GM18909 (cell line): ENCODE measurements at regions not wholly inside any gene's neighbourhood (a gene's known extent, or its start where the extent isn't known, plus 50 kb on each side); places are given as distances from the start of the nearest gene placed in this dataset.
"Not testable (repeated sequence)": the region's sequence is repeated elsewhere in the genome, so short reads cannot be mapped to it uniquely, and the experiment has no call there.

ENCODE experiments used
- ATAC-seq: cut with Tn5 transposase; IDR thresholded peaks from one replicate; pipeline ENCODE4 v1.9.1; 2021; ENCODE audit warnings: mild to moderate bottlenecking; ENCODE audit not compliant: unreplicated experiment, poor library complexity

GRCh38 chr12:102344691-102345090 lies 135.7 kb downstream of the IGF1 start:
- ATAC-seq: no peak

DNA sequence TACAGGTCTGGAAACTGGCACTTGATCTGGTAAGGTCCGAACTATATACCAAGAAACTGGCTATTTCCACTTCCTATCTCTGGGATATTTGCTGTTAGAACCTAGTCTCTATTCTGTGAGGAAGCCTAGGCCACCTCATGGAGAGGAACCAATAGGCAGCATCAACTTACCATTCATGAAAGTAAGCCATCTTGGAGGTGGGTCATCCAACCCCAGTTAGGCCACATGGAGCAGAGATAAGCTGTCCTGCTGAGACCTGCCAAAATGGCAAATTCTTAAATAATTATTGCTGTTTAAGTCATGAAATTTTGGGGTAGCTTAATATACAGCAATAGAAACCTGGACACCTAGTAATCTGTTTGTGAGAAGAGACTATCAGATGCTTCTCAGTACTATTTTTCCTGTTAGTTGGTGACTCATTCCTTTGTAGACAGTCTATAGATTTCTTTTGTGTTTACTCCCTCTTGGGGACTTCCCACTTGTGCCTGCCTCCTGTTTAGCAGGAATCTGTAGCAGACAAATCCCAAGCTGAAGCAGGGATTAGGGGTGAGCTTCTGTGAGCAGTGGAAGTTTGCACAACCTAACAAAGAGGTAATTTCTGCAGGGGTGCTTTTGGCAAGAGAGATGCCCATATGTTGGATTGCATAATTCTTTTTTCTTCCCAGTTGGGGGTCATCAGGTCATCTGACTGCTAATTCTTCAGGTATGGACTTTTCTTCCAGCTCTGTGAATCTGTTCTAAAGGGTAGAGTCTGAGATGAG lies 136.8 kb downstream of the IGF1 start:
- no peak for ATAC-seq

- no peak for ATAC-seq
Measured at GRCh38 chr12:102342281-102343006, 137.9 kb downstream of the IGF1 start.

DNA sequence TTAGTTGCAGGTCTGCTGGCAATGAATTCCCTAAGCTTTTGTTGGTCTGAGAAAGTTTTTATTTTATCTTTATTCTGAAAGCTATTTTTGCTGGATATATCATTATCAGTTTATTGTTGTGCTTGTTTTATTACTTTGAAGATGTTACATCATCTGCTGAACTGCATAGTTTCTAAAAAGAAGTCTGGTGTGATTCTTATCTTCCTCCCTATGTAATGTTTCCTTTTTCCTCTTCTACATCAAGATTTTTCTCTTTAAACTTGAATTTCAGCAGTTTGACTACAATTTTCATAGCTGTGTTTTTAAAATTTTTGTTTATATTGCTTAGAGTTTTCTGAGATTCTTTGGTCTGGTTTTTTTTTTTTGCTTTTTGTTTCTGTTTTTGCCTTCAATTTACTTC lies 137.1 kb upstream of the PMCH start:
- no peak for ATAC-seq

DNA sequence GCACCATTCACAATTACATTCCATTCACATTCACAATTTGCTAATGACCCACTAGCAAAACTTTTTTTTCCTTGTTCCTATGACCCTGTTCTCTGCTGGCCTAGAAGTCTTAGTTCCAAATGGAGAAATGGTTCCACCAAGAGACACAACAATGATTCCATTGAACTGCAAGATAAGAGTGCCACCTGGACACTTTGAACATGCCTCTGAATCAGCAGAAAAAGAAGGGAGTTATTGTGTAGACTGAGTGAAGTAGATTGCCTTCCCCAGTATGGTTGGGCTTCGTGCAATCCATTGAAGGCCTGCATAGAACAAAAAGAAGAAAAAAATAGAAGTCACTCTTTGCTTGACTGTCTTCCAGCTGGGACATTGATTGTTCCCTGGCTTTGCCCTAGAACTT lies 133.8 kb upstream of the PMCH start:
- no peak for ATAC-seq

GRCh38 chr12:102329883-102330282 lies 132.2 kb upstream of the PMCH start:
- no peak for ATAC-seq

- ATAC-seq: no peak
Measured at GRCh38 chr12:102326982-102327381, 129.3 kb upstream of the PMCH start.

- ATAC-seq: not testable (repeated sequence)
Measured at GRCh38 chr12:102325108-102325507, 127.5 kb upstream of the PMCH start.

- no peak for ATAC-seq
Measured at GRCh38 chr12:102323799-102324198, 126.2 kb upstream of the PMCH start.

- no peak for ATAC-seq
Measured at GRCh38 chr12:102322254-102322653, 124.6 kb upstream of the PMCH start.

DNA sequence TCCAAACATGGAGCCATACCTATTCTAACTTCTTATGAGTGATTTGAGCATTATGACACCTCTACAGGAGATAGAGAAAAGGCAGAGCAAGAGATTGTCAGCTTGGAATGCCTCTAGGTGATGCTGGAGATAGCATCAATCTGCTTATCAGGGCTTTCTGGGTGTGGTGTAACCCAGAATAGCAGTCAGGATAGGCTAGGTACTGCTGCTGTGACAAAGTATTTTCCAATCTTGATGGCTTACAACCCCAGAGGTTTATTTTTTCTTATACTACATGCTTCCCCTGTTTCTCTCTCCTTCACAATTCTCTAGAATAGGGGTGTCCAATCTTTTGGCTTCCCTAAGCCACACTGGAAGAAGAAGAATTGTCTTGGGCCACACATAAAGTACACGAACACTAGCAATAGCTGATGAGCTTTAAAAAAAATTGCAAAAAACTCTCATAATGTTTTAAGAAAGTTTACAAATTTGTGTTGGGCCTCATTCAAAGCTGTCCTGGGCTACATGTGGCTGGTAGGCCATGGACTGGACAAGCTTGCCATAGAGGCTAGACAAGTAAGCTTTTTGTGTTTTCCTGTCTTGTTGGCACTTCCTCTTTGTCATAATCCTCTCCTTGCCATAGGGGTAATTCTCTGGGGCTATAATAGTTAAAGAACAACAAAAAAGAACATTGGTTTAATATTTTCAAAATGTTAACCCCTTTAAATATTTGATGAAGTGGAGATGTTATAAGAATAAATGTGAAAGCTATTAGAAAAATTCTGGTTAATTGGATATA lies 123.9 kb upstream of the PMCH start:
- ATAC-seq: no peak

DNA sequence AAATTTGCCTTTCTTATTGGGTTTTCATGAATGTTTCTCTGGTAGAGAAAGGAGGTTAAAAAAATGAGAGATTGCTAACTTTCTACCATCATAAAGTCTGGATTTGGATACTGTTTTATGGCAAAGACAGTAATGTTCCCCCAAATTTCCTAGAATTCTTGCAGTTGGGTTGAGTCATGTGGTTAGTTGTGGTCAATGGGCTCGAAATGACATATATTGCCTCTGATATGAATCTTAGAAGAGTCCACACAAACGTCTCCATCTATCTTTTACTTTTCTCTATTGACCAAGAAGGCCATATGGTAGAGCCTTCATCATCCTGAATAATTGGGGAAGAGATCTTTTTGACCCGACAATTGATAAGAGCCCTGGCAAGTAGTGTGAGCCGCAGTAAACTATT lies 119.5 kb upstream of the PMCH start:
- ATAC-seq: no peak

- ATAC-seq: no peak
Measured at GRCh38 chr12:102316723-102317122, 119.1 kb upstream of the PMCH start.

- no peak for ATAC-seq
Measured at GRCh38 chr12:102314821-102315220, 117.2 kb upstream of the PMCH start.

DNA sequence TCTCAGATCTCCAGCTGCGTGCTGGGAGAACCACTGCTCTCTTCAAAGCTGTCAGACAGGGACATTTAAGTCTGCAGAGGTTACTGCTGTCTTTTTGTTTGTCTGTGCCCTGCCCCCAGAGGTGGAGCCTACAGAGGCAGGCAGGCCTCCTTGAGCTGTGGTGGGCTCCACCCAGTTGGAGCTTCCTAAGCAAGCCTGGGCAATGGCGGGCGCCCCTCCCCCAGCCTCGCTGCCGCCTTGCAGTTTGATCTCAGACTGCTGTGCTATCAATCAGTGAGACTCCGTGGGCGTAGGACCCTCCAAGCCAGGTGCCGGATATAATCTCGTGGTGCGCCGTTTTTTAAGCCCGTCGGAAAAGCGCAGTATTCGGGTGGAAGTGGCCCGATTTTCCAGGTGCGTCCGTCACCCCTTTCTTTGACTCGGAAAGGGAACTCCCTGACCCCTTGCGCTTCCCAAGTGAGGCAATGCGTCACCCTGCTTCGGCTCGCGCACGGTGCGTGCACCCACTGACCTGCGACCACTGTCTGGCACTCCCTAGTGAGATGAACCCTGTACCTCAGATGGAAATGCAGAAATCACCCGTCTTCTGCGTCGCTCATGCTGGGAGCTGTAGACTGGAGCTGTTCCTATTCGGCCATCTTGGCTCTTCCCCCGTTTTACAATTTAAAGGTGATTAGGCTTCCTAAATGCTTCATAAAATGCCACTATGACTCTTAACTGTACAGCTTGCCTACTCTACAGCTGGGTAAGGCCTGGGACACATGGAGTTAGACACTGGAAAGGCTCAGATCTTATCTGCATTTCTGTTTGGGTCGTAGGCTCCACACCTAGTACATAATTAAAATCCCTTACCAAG lies 115.7 kb upstream of the PMCH start:
- ATAC-seq: not testable (repeated sequence)

- ATAC-seq: no peak
Measured at GRCh38 chr12:102305486-102305885, 107.9 kb upstream of the PMCH start.

GRCh38 chr12:102304667-102305066 lies 107.0 kb upstream of the PMCH start:
- ATAC-seq: not testable (repeated sequence)

GRCh38 chr12:102302553-102302952 lies 104.9 kb upstream of the PMCH start:
- ATAC-seq: no peak

DNA sequence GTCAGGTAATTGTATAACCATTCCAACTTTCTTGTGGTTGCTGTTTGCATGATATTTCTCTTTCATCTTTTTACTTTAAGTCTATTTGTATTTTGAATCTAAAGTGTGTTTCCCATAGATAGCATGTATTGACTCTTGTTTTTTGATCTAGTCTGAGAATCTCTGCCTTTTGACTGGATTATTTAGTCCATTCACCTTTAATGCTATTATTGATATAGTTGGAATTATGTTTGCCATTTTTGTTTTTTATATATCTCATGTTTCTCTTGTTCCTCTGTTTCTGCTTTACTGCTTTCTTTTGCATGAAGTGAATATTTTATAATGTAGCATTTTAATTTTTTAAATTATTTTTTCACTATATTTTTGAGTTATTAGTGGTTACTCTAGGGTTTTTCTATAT lies 103.9 kb upstream of the PMCH start:
- no peak for ATAC-seq

DNA sequence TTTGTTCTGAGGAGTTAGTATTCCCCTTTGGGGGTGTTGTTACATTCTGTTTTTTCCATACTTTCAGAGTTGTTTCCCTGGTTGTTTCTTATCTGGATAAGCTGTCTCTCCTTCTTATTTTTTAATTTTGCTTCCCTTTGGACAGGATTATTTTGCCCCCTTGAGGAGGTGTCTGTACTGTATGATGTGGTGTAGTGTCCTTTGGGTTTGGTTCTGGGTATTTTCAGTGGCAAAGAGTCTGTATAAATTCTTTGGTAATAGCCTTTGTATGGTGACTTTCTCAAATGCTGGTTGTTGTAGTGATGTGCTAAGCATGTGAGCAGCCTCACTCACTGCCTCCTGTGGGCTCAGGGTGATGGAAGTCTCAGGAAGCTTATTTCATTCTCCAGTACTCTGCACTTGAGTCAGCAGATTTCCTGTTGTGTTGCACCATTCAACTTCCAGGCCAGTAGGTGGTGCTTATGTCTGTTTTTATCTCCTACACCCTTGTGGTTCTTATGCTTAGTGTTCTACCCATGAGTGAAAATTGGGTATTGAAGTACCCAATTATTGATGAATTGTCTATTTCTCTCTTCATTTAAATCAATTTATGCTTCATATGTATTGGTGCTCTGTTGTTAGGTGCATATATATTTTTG lies 103.3 kb upstream of the PMCH start:
- ATAC-seq: peak; percentile 69
